ENCODE measurements at regions not wholly inside any gene's neighbourhood (a gene's known extent, or its start where the extent isn't known, plus 50 kb on each side); places are given as distances from the start of the nearest gene placed in this dataset.
A peak's percentile ranks its signal among the peaks of the same experiment; 100 is the strongest.

GRCh38 chr11:8758619-8759169, 76.1 kb downstream of the RPL27A start:
- DNase-seq (ENCODE audit: extremely low read depth in 1 of 4, low spot score in 3 of 4) (no peak), FAIRE-seq (no peak), ATAC-seq (peak; percentile 49; the same call in 1 of the 3 replicates)
- Histone ChIP-seq H3K9me1 (ENCODE audit: control insufficient read depth, insufficient read depth, low read length) (no peaks in the 10 kb centered on the region), H3K27ac (ENCODE audit: extremely low read depth, low read depth, low read length) (no peak overlapping the region), H3K27me3 (ENCODE audit: control insufficient read depth in 2 of 2, insufficient read depth in 2 of 2, low read length in 2 of 2) (peaks cover 38 to 42% of the 10 kb centered on the region in 2 experiments), H3K9ac (ENCODE audit: insufficient read depth in 1 of 2, low read depth in 2 of 2, low read length in 2 of 2) (no peak overlapping the region), H3K4me2 (ENCODE audit: insufficient read depth, low read length) (no peak overlapping the region), H3K79me2 (ENCODE audit: control insufficient read depth, insufficient read depth, low read length) (no peaks in the 10 kb centered on the region), H3K36me3 (ENCODE audit: control insufficient read depth, insufficient read depth, low read length) (no peaks in the 10 kb centered on the region), H3K4me1 (replicated peaks in 1 of 2; ENCODE audit: control insufficient read depth in 2 of 2, insufficient read depth in 2 of 2, low read length in 2 of 2) (no peaks in the 10 kb centered on the region), H3K4me3 (no peak overlapping the region), H4K20me1 (replicated peaks; ENCODE audit: control insufficient read depth, insufficient read depth, low read length) (no peaks in the 10 kb centered on the region), H3K9me3 (replicated peaks; ENCODE audit: control insufficient read depth, insufficient read depth, low read depth, low read length) (no peaks in the 10 kb centered on the region), H2AFZ (ENCODE audit: low read depth, low read length) (no peak overlapping the region)
- intact Hi-C loops (cut with micrococcal nuclease) (no loop called here), in situ Hi-C loops (cut with MboI) (no loop called here)
- no TSS peak for BruUV-seq (replicated peaks)
- CTCF ChIA-PET (ENCODE audit: low intra/inter-chr PET ratio), result no interaction called here
- POLR2A ChIA-PET, result interaction anchor here (0.6 to 0.8 kb wide), 2 partner anchors 10 to 14 kb away, joined by 3 read pairs; no protein-coding TSS in a partner anchor
- 10% methylated on average over 11 of the region's 11 CpGs for WGBS (ENCODE audit: insufficient coverage, low coverage, missing lambda C conversion rate)
- no peak for TF ChIP-seq ZFP30 (CRISPR knock-in tag; IDR thresholded peaks at IDR 0.05; ENCODE audit: borderline replicate concordance)
- TF ChIP-seq HNRNPK (IDR thresholded peaks at IDR 0.05; ENCODE audit: low read depth, low read length, poor library complexity, severe bottlenecking), result no peak
- TF ChIP-seq SIX5 (IDR thresholded peaks at IDR 0.05; ENCODE audit: borderline replicate concordance in 1 of 2, insufficient read depth in 1 of 2, low read depth in 1 of 2, low read length in 2 of 2), result no peak
- TF ChIP-seq ZNF121 (CRISPR knock-in tag; conservative IDR thresholded peaks at IDR 0.05), result no peak
- no peak for TF ChIP-seq ZSCAN29 (IDR thresholded peaks at IDR 0.05)
- no peak for TF ChIP-seq MTA1 (IDR thresholded peaks at IDR 0.05; ENCODE audit: borderline replicate concordance)
- no peak for TF ChIP-seq MGA (IDR thresholded peaks at IDR 0.05)
- TF ChIP-seq NONO (IDR thresholded peaks at IDR 0.05; ENCODE audit: low read depth in 2 of 2, low read length in 1 of 2), result no peak
- no peak for TF ChIP-seq E2F3 (CRISPR knock-in tag; IDR thresholded peaks at IDR 0.05)
- TF ChIP-seq MCM7 (IDR thresholded peaks at IDR 0.05), result no peak
- TF ChIP-seq FOXP1 (CRISPR knock-in tag; IDR thresholded peaks at IDR 0.05), result no peak
- TF ChIP-seq FOXA1 (IDR thresholded peaks at IDR 0.05; ENCODE audit: borderline replicate concordance), result no peak
- TF ChIP-seq ILF3 (IDR thresholded peaks at IDR 0.05; ENCODE audit: borderline replicate concordance), result no peak

Data from K562 (cell line).